ENCODE measurements at regions not wholly inside any gene's neighbourhood (a gene's known extent, or its start where the extent isn't known, plus 50 kb on each side); places are given as distances from the start of the nearest gene placed in this dataset.
"Not testable (repeated sequence)": the region's sequence is repeated elsewhere in the genome, so short reads cannot be mapped to it uniquely, and the experiment has no call there.

DNA sequence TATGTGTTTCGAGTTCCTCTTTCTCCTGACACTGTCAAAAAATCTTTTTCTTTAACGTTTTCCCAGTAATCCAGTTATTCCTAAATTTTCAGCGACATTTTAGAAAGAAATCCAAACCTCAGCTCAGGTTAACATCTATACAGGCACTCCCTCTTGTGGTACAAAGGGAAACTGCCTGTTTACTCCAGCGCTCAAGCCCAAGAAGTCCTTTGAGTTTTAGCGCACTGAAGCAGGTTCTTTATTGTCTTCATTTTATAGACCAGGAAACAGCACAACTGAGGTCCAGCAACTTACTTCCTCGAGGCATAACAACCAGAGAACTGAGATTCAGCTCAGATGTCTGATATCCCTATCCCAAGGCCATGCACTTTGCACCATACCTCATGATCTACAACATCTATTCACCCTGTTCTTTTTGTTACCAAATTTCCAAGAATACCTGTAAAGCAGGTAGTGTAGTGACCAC lies 287.2 kb upstream of the MKLN1 start:
- H3K9me3 ChIP-seq (ENCODE audit: control extremely low read depth in 1 of 5, control insufficient read depth in 4 of 5, insufficient read depth in 2 of 5, low read depth in 1 of 5, low read length in 4 of 5) = peaks cover 0 to 3% (median 0%) of the 10 kb centered on the region in 5 experiments
- POLR2A ChIA-PET = interaction anchor here (0.8 to 1.0 kb wide), 2 partner anchors 58 to 144 kb away, joined by 4 read pairs; no protein-coding TSS in a partner anchor
- CTCF ChIA-PET = interaction anchor here (0.8 to 6.9 kb wide), 34 partner anchors 8 to 467 kb away, joined by 3 to 108 read pairs (median 4); no protein-coding TSS in a partner anchor
- H3K27me3 ChIP-seq (replicated peaks in 2 of 5; ENCODE audit: control insufficient read depth in 4 of 5, insufficient read depth in 5 of 5, low read length in 4 of 5) = no peaks in the 10 kb centered on the region
- DNase-seq = peak; percentile 64 to 84 (median 78)
- H3K36me3 ChIP-seq (ENCODE audit: control insufficient read depth in 4 of 4, insufficient read depth in 4 of 4, low read length in 3 of 4) = peaks cover 0 to 5% (median 3%) of the 10 kb centered on the region in 4 experiments
- 0% methylated on average over 5 of the region's 6 CpGs for WGBS (ENCODE audit: insufficient coverage)
- no peak overlapping the region for H3K27ac ChIP-seq (ENCODE audit: insufficient read depth in 1 of 2, low read depth in 1 of 2, low read length in 2 of 2, poor library complexity in 1 of 2, severe bottlenecking in 2 of 2)
- peaks cover 4 to 27% (median 14%) of the 10 kb centered on the region in 4 experiments for H3K4me1 ChIP-seq (ENCODE audit: control extremely low read depth in 1 of 4, control insufficient read depth in 4 of 4, insufficient read depth in 4 of 4, low read length in 3 of 4)
- H3K4me3 ChIP-seq (ENCODE audit: control insufficient read depth in 1 of 7, extremely low read depth in 1 of 7, insufficient read depth in 4 of 7, low read depth in 2 of 7, low read length in 6 of 7) = peak overlapping the region in 2 of 7 experiments; percentile 25 to 68

- CTCF ChIA-PET = interaction anchor here (0.9 to 6.9 kb wide), 24 partner anchors 10 to 166 kb away, joined by 3 to 108 read pairs (median 5); no protein-coding TSS in a partner anchor
Observed at GRCh38 chr7:131041012-131041695, 286.5 kb upstream of the MKLN1 start.

GRCh38 chr7:131042269-131043160 lies 285.2 kb upstream of the MKLN1 start:
- H3K27ac ChIP-seq (ENCODE audit: insufficient read depth in 1 of 2, low read depth in 1 of 2, low read length in 2 of 2, poor library complexity in 1 of 2, severe bottlenecking in 2 of 2) = no peak overlapping the region

More at GRCh38 chr7:131041012-131041695, 286.5 kb upstream of the MKLN1 start:
- H3K9me3 ChIP-seq (ENCODE audit: control extremely low read depth in 1 of 5, control insufficient read depth in 4 of 5, insufficient read depth in 2 of 5, low read depth in 1 of 5, low read length in 4 of 5); DNase-seq; H3K27ac ChIP-seq (ENCODE audit: insufficient read depth in 1 of 2, low read depth in 1 of 2, low read length in 2 of 2, poor library complexity in 1 of 2, severe bottlenecking in 2 of 2); H3K27me3 ChIP-seq (replicated peaks in 2 of 5; ENCODE audit: control insufficient read depth in 4 of 5, insufficient read depth in 5 of 5, low read length in 4 of 5); H3K36me3 ChIP-seq (ENCODE audit: control insufficient read depth in 4 of 4, insufficient read depth in 4 of 4, low read length in 3 of 4); H3K4me3 ChIP-seq (ENCODE audit: control insufficient read depth in 1 of 7, extremely low read depth in 1 of 7, insufficient read depth in 4 of 7, low read depth in 2 of 7, low read length in 6 of 7): not testable (repeated sequence)
- WGBS (ENCODE audit: insufficient coverage) = 93% methylated on average over 7 of the region's 17 CpGs
- POLR2A ChIA-PET = interaction anchor here (0.5 to 1.0 kb wide), 3 partner anchors 59 to 478 kb away, joined by 4 read pairs; no protein-coding TSS in a partner anchor
- peaks cover 4 to 27% (median 14%) of the 10 kb centered on the region in 4 experiments for H3K4me1 ChIP-seq (ENCODE audit: control extremely low read depth in 1 of 4, control insufficient read depth in 4 of 4, insufficient read depth in 4 of 4, low read length in 3 of 4)

GRCh38 chr7:131045526-131045925 lies 282.1 kb upstream of the MKLN1 start:
- Histone ChIP-seq H3K9me3 (ENCODE audit: control extremely low read depth in 1 of 5, control insufficient read depth in 4 of 5, insufficient read depth in 2 of 5, low read depth in 1 of 5, low read length in 4 of 5) (peaks cover 0 to 9% (median 0%) of the 10 kb centered on the region in 5 experiments), H3K36me3 (ENCODE audit: control insufficient read depth in 4 of 4, insufficient read depth in 4 of 4, low read length in 3 of 4) (peaks cover 0 to 8% (median 6%) of the 10 kb centered on the region in 4 experiments), H3K4me1 (ENCODE audit: control extremely low read depth in 1 of 4, control insufficient read depth in 4 of 4, insufficient read depth in 4 of 4, low read length in 3 of 4) (peaks cover 0 to 17% (median 12%) of the 10 kb centered on the region in 4 experiments), H3K4me3 (ENCODE audit: control insufficient read depth in 1 of 7, extremely low read depth in 1 of 7, insufficient read depth in 4 of 7, low read depth in 2 of 7, low read length in 6 of 7) (no peak overlapping the region), H3K27ac (ENCODE audit: insufficient read depth in 1 of 2, low read depth in 1 of 2, low read length in 2 of 2, poor library complexity in 1 of 2, severe bottlenecking in 2 of 2) (no peak overlapping the region), H3K27me3 (replicated peaks in 2 of 5; ENCODE audit: control insufficient read depth in 4 of 5, insufficient read depth in 5 of 5, low read length in 4 of 5) (no peaks in the 10 kb centered on the region)
- peak in 1 of 3 donors; percentile 41 for DNase-seq
- 100% methylated on average over 1 of the region's 1 CpG for WGBS (ENCODE audit: insufficient coverage)
- CTCF ChIA-PET = interaction anchor here (0.6 kb wide), 1 partner anchor 1872 kb away, joined by 3 read pairs; no protein-coding TSS in a partner anchor
- POLR2A ChIA-PET = no interaction called here

More at GRCh38 chr7:131042269-131043160, 285.2 kb upstream of the MKLN1 start:
- no peak for DNase-seq
- WGBS (ENCODE audit: insufficient coverage) = 94% methylated on average over 4 of the region's 7 CpGs
- no peaks in the 10 kb centered on the region for H3K27me3 ChIP-seq (replicated peaks in 2 of 5; ENCODE audit: control insufficient read depth in 4 of 5, insufficient read depth in 5 of 5, low read length in 4 of 5)
- peaks cover 4 to 27% (median 14%) of the 10 kb centered on the region in 4 experiments for H3K4me1 ChIP-seq (ENCODE audit: control extremely low read depth in 1 of 4, control insufficient read depth in 4 of 4, insufficient read depth in 4 of 4, low read length in 3 of 4)
- ChIA-PET POLR2A (no interaction called here), CTCF (interaction anchor here (0.8 to 6.9 kb wide), 7 partner anchors 12 to 165 kb away, joined by 3 to 108 read pairs (median 3); no protein-coding TSS in a partner anchor)
- peaks cover 0 to 9% (median 0%) of the 10 kb centered on the region in 5 experiments for H3K9me3 ChIP-seq (ENCODE audit: control extremely low read depth in 1 of 5, control insufficient read depth in 4 of 5, insufficient read depth in 2 of 5, low read depth in 1 of 5, low read length in 4 of 5)
- H3K36me3 ChIP-seq (ENCODE audit: control insufficient read depth in 4 of 4, insufficient read depth in 4 of 4, low read length in 3 of 4) = peaks cover 0 to 8% (median 5%) of the 10 kb centered on the region in 4 experiments
- no peak overlapping the region for H3K4me3 ChIP-seq (ENCODE audit: control insufficient read depth in 1 of 7, extremely low read depth in 1 of 7, insufficient read depth in 4 of 7, low read depth in 2 of 7, low read length in 6 of 7)

DNA sequence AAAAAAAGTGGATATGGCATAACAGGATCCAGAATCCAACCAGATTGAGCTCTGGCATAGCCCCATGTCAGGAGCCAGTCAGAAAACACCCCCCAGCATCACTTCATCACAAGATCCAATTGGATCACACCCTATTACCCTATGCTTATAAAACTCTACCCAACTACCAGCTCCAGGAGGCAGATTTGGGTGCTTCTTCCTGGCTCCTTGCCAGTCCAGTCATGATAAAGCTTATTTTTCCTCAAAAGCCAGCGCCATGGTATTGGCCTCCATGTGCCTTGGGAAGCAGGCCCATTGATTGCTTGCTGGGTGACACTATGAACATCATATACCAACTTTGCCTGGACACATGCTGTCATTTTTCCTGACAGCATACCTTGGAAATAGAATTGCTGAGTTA lies 281.4 kb upstream of the MKLN1 start:
- Histone ChIP-seq H3K27me3 (replicated peaks in 2 of 5; ENCODE audit: control insufficient read depth in 4 of 5, insufficient read depth in 5 of 5, low read length in 4 of 5) (no peaks in the 10 kb centered on the region), H3K36me3 (ENCODE audit: control insufficient read depth in 4 of 4, insufficient read depth in 4 of 4, low read length in 3 of 4) (peaks cover 0 to 8% (median 6%) of the 10 kb centered on the region in 4 experiments), H3K27ac (ENCODE audit: insufficient read depth in 1 of 2, low read depth in 1 of 2, low read length in 2 of 2, poor library complexity in 1 of 2, severe bottlenecking in 2 of 2) (no peak overlapping the region), H3K4me1 (ENCODE audit: control extremely low read depth in 1 of 4, control insufficient read depth in 4 of 4, insufficient read depth in 4 of 4, low read length in 3 of 4) (peaks cover 0 to 14% (median 10%) of the 10 kb centered on the region in 4 experiments), H3K9me3 (ENCODE audit: control extremely low read depth in 1 of 5, control insufficient read depth in 4 of 5, insufficient read depth in 2 of 5, low read depth in 1 of 5, low read length in 4 of 5) (peaks cover 0 to 9% (median 0%) of the 10 kb centered on the region in 5 experiments), H3K4me3 (ENCODE audit: control insufficient read depth in 1 of 7, extremely low read depth in 1 of 7, insufficient read depth in 4 of 7, low read depth in 2 of 7, low read length in 6 of 7) (no peak overlapping the region)
- CTCF ChIA-PET = interaction anchor here (1.3 to 1.5 kb wide), 2 partner anchors 12 to 376 kb away, joined by 3 read pairs; no protein-coding TSS in a partner anchor
- POLR2A ChIA-PET = interaction anchor here (0.7 kb wide), 1 partner anchor 10 kb away, joined by 4 read pairs; no protein-coding TSS in a partner anchor
- WGBS (ENCODE audit: insufficient coverage) = no CpG with 5 or more reads among the region's 1 CpG
- no peak for DNase-seq

DNA sequence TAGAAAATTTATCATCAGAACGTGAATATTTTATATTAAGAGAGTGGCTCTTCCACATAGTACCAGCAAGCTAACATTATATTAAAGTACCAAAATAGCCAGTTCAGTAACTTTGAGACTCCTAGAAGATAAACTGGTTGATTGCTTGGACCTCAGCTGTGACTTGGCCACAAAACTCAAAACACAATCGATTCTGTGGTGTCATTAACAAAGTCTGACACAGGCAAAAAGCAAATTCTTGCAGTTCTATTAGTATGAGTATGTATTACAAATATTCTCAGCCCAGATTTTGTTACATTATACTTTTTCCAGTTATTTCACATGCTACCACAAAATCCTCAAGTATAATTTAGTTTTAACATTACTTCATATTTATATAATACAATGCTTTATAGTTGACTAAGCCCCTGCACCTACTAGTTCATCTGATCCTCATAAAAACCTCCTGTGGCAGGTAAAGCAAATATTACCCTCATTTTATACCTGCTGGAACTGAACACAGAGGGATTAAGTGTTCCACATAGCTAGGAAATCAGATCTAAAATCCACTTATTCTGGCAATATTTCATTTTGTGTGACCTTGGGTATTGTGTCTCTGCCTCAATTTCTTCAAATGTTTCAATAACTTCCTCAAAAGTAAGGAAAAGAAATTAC lies 279.9 kb upstream of the MKLN1 start:
- ChIA-PET CTCF (interaction anchor here (0.6 to 2.1 kb wide), 3 partner anchors 9 to 153 kb away, joined by 3 to 8 read pairs (median 4); no protein-coding TSS in a partner anchor), POLR2A (no interaction called here)
- H3K27me3 ChIP-seq (replicated peaks in 2 of 5; ENCODE audit: control insufficient read depth in 4 of 5, insufficient read depth in 5 of 5, low read length in 4 of 5) = no peaks in the 10 kb centered on the region
- no peak overlapping the region for H3K4me3 ChIP-seq (ENCODE audit: control insufficient read depth in 1 of 7, extremely low read depth in 1 of 7, insufficient read depth in 4 of 7, low read depth in 2 of 7, low read length in 6 of 7)
- H3K4me1 ChIP-seq (ENCODE audit: control extremely low read depth in 1 of 4, control insufficient read depth in 4 of 4, insufficient read depth in 4 of 4, low read length in 3 of 4) = peaks cover 3 to 23% (median 15%) of the 10 kb centered on the region in 4 experiments
- WGBS (ENCODE audit: insufficient coverage) = no CpG with 5 or more reads among the region's 2 CpGs
- H3K27ac ChIP-seq (ENCODE audit: insufficient read depth in 1 of 2, low read depth in 1 of 2, low read length in 2 of 2, poor library complexity in 1 of 2, severe bottlenecking in 2 of 2) = no peak overlapping the region
- H3K36me3 ChIP-seq (ENCODE audit: control insufficient read depth in 4 of 4, insufficient read depth in 4 of 4, low read length in 3 of 4) = peaks cover 0 to 8% (median 5%) of the 10 kb centered on the region in 4 experiments
- DNase-seq = no peak
- peaks cover 0 to 9% (median 0%) of the 10 kb centered on the region in 5 experiments for H3K9me3 ChIP-seq (ENCODE audit: control extremely low read depth in 1 of 5, control insufficient read depth in 4 of 5, insufficient read depth in 2 of 5, low read depth in 1 of 5, low read length in 4 of 5)
